ENCODE measurements at regions not wholly inside any gene's neighbourhood (a gene's known extent, or its start where the extent isn't known, plus 50 kb on each side); places are given as distances from the start of the nearest gene placed in this dataset.

GRCh38 chr1:5548266-5548665 lies 444.0 kb downstream of the NPHP4 start:
- no peak for DNase-seq (ENCODE audit: low read depth)
- no peak overlapping the region for H3K4me3 ChIP-seq (ENCODE audit: low read depth, low read length)
- TF ChIP-seq CTCF (conservative IDR thresholded peaks at IDR 0.05; ENCODE audit: low read depth, low read length), result no peak

- no peak overlapping the region for H3K4me3 ChIP-seq (ENCODE audit: low read depth, low read length)
- no peak for DNase-seq (ENCODE audit: low read depth)
- TF ChIP-seq CTCF (conservative IDR thresholded peaks at IDR 0.05; ENCODE audit: low read depth, low read length), result no peak
Measured at GRCh38 chr1:5543235-5543634, 449.0 kb downstream of the NPHP4 start.

GRCh38 chr1:5532811-5533210 lies 459.4 kb downstream of the NPHP4 start:
- TF ChIP-seq CTCF (conservative IDR thresholded peaks at IDR 0.05; ENCODE audit: low read depth, low read length), result no peak
- H3K4me3 ChIP-seq (ENCODE audit: low read depth, low read length), result no peak overlapping the region
- DNase-seq (ENCODE audit: low read depth), result no peak

GRCh38 chr1:5526822-5527551 lies 465.2 kb downstream of the NPHP4 start:
- no peak overlapping the region for H3K4me3 ChIP-seq (ENCODE audit: low read depth, low read length)
- no peak for DNase-seq (ENCODE audit: low read depth)
- TF ChIP-seq CTCF (conservative IDR thresholded peaks at IDR 0.05; ENCODE audit: low read depth, low read length), result no peak

- DNase-seq (ENCODE audit: low read depth), result no peak
- no peak for TF ChIP-seq CTCF (conservative IDR thresholded peaks at IDR 0.05; ENCODE audit: low read depth, low read length)
- H3K4me3 ChIP-seq (ENCODE audit: low read depth, low read length), result no peak overlapping the region
Measured at GRCh38 chr1:5526385-5526750, 465.9 kb downstream of the NPHP4 start.

GRCh38 chr1:5525597-5526384 lies 466.4 kb downstream of the NPHP4 start:
- no peak overlapping the region for H3K4me3 ChIP-seq (ENCODE audit: low read depth, low read length)
- no peak for DNase-seq (ENCODE audit: low read depth)
- TF ChIP-seq CTCF (conservative IDR thresholded peaks at IDR 0.05; ENCODE audit: low read depth, low read length), result no peak
